GM19372 (cell line): ENCODE measurements at regions not wholly inside any gene's neighbourhood (a gene's known extent, or its start where the extent isn't known, plus 50 kb on each side); places are given as distances from the start of the nearest gene placed in this dataset.
"Not testable (repeated sequence)": the region's sequence is repeated elsewhere in the genome, so short reads cannot be mapped to it uniquely, and the experiment has no call there.

Experiments
- ATAC-seq: cut with Tn5 transposase; IDR thresholded peaks from one replicate; pipeline ENCODE4 v1.9.1; 2021; ENCODE audit warnings: mild to moderate bottlenecking, low read depth, moderate library complexity; ENCODE audit not compliant: unreplicated experiment

DNA sequence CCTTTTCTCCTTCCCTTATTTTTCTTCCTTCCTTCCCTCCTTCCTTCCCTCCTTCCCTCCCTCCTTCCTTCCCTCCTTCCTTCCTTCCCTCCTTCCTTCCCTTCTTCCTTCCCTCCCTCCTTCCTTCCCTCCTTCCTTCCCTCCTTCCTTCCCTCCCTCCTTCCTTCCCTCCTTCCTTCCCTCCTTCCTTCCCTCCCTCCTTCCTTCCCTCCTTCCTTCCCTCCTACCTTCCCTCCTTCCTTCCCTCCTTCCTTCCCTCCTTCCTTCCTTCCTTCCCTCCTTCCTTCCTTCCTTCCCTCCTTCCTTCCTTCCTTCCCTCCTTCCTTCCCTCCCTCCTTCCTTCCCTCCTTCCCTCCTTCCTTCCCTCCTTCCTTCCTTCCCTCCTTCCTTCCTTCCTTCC is 459.6 kb downstream of the CDH11 start:
- not testable (repeated sequence) for ATAC-seq

DNA sequence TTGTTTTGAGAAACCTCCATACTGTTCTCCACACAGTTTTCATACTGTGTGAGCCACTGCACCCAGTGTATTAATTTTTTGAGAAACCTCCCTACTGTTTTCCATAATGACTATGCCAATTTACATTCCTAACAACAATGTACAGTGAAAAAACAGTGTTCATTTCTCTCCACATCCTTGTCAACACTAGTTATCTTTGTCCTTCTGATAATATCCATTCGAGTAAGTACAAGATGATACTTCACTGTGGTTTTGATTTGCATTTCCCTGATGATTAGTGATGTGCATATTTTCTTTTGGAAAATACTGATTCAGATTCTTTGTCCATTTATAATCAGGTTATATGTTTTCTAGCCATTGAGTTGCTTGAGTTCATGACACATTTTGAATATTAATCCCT is 462.0 kb downstream of the CDH11 start:
- no peak for ATAC-seq

DNA sequence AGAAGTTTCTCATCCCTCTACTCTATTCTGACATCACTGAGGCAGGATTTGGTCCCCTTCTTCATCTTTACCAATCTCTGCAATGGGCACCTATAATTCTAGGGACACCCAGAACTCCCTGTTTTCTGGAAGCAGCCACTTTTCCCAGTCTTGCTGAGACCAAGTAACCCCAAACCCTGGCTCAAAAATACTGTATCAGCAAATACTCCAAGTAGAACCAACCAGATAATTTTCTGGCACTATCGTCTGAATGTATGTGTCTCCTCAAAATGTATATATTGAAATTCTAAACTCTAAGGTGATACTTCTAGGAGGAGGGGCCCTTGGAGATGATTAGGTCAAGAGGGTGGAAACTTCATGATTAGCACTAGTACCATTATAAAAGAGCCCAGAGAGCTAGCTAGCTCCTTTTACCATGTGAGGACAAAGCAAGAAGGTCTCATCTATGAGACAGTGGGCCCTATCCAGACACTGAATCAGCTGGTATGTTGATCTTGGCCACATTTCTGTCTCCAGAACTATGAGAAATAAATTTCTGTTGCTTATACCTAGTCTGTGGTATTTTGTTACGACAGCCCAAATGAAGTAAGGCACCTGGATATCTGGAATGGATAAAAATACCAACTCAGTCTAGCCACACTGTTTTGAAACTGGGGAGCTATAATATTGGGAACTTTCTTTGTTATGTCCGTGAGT is 464.4 kb downstream of the CDH11 start:
- no peak for ATAC-seq

DNA sequence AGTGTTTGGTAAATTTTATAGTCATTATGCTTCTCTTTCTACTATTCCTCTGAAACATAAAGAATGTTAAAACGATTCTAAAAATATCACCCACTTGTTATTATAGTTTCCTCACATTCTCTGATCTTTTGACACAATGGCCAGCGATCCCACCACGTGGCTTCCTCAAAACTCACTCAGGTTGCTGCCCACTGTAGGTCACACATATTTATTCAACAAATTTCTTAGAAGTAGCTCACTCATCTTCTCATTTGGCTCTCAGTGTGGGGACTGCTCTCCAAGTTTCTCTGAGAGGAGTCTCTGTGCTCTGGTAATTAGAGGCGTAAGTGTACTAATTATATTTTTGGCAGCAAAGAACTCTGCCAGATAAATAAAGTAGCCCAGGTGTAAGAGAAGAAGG is 465.4 kb downstream of the CDH11 start:
- ATAC-seq = no peak

DNA sequence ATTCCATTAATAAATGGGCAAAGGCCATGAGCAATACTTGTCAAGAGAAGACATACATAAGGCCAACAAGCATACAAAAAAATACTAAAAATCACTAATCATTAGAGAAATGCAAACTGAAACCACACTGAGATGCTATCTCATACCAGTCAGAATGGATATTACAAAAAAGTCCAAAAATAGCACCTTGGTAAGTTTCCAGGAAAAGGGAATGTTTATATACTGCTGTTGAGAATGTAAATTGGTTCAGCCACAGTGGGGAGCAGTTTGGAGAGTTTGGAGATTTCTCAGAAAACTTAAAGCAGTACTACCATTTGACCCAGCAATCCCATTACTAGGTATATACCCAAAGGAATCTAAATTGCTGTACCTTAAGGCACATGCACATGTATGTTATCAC is 467.7 kb downstream of the CDH11 start:
- no peak for ATAC-seq

DNA sequence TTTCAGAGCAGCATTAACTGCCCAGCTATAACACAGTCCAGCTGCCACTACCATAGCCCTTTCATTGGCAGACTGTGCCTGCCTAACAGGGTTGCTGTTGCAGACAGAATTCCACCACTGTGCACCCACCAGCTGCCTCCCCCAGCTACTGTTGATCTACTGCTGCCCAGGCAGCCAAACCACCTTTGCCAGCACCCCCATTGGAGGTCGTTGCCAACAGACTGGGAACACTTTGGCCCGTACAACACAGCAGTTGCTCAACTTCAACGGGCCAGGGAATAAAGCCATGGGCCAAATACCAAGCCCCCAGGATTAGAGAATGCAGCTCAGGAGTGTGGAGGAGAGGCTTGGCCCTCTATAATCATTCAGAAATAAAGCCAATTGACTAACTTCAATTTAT is 473.6 kb downstream of the CDH11 start:
- no peak for ATAC-seq

DNA sequence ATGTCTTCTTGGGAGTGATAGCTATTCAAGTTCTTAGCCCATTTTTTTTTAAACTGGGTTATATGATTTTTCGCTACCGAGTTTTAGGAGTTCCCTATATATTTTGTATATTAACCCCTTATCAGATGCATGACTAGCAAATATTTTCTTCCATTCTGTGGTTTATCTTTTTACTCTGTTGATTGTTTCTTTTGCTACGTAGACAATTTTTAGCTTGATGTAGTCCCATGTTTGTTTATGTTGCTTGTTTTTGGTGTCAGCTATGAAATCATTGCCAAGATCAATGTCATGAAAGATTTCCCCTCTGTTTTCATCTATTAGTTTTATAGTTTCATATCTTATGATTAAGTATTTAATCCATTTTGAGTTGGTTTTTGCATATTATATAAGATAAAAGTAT is 480.5 kb downstream of the CDH11 start:
- ATAC-seq = no peak

DNA sequence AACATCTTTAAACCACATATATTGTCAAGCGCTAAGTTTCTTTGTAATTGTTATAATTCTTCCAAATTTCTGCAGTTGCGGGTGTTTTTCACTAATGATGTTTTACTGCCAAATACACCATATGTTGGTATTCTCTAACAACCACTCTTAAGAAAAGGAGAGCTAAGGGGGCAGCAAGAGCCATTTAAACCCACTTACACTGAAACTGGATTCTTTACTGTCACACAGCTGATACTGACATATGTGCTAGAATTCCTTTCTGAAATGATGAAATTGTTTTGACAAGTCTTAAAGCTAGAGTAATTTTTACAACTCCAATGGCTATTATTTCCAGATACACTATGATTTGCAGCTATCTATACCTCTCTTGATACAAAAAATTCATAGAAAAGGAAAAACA is 483.1 kb downstream of the CDH11 start:
- no peak for ATAC-seq

DNA sequence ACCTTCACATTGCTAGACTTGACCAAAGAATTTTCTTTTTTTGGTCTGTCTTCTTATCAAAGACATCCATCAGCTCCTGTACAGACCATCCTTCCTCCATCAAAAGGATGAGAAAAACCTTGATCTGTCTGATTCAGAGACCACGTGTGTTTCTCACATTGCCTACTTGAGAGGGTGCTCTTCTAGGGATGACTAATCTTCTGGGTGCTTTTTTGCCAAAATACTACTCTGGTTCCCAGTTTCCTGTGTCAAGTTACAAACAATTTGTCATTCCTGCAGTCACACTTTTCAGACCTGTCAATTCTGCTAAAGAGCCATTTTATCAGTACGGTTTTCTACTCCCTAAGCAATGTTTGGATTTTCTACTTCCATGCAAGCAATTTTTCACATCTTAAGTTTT is 492.2 kb downstream of the CDH11 start:
- no peak for ATAC-seq

DNA sequence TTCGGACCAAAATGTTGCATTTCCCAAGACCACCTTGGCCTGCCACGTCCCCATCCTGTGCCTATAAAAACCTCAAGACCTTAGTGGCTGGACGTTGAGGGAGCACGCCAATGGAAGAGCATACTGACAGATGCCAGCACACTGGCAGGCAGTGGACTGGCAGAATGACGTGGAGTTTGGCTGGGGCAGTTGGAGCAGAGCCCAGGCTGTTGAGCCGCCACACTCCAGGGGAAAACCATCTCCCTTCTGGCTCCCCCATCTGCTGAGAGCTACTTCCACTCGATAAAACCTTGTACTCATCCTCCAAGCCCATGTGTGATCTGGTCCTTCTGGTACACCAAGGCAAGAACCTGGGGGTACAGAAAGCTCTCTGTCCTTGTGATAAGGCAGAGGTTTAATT is 494.1 kb downstream of the CDH11 start:
- ATAC-seq = no peak

DNA sequence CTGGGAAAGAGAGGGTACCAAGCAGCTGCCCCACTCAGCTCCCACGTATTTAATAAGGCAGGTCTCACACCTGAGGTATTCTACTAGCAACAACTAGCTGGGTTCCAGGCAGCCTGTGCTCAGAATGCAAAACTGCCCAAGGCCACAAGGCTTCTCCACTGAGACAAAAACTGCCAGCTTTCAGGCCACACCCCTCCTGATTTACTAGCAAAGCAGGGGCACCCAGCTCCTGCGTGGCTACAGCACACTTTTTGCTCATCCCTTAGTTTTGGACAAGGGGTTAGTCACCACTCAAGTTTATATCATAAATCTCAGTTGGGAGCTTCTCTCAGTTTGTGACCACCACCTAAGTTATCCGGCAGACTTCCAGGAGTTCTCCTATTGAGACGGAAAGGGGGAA is 494.6 kb downstream of the CDH11 start:
- ATAC-seq = no peak

DNA sequence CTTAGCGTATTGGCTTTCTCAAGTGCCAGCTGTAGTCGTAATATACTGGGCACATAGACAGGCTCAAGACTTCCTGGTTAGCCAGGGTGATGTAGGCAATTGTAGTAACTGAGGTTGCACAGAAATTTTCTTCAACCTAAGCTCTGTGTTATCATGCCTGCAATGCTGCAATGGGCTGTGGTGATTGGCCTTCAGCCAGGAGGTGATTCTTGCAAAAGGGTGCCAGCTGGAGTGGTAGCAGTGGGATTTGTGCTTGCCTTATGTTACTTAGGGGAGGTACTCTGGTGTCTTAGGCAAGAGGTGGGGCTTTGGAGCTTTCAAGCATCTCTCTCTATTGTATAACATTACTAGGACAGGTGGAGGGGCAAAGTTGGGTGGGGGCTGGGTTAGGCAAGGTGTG is 495.1 kb downstream of the CDH11 start:
- no peak for ATAC-seq

DNA sequence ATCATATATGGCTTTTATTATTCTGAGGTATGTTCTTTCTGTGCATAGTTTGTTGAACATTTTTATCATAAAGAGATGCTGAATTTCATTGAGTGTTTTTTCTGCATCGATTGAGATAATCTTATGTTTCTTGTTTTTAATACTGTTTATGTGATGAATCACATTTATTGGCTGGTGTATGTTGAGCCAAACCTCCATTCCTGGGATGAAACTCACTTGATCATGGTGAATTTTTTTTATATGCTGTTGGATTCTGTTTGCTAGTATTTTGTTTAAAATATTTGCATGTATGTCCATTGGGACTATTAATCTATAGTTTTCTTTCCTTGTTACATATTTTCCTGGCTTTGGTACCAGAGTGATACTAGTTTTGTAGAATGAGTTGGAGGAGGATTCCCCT is 500.2 kb downstream of the CDH11 start:
- no peak for ATAC-seq

DNA sequence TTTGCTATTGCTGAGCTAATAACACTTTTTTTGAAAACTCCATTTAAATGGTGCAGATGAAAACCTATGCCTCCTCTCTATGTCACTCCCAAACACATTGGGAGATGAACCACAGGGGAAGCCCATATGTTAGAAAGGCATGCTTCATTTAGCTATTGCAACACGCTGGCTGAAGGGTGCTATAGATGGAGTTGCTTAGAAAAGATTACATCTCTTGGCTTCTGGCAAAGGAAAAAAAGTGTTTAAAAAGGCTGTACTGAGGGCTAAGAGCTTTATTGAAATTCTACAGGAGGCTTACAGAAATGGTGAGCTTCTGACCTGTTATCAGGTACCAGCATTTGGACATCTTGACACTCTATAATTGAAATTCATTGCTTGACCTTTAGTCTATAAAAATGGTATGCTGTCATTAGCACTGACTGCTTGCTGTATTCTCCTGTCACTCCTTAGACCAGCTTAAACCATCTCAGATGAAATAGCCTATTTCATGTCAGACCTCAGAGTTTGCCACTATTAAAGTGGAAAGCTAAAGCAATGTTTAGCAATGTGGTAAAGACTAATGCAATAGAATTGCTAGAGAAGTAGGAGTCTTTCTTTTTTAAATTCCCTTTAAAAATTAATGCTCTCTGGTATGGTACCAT is 503.9 kb downstream of the CDH11 start:
- ATAC-seq = no peak

DNA sequence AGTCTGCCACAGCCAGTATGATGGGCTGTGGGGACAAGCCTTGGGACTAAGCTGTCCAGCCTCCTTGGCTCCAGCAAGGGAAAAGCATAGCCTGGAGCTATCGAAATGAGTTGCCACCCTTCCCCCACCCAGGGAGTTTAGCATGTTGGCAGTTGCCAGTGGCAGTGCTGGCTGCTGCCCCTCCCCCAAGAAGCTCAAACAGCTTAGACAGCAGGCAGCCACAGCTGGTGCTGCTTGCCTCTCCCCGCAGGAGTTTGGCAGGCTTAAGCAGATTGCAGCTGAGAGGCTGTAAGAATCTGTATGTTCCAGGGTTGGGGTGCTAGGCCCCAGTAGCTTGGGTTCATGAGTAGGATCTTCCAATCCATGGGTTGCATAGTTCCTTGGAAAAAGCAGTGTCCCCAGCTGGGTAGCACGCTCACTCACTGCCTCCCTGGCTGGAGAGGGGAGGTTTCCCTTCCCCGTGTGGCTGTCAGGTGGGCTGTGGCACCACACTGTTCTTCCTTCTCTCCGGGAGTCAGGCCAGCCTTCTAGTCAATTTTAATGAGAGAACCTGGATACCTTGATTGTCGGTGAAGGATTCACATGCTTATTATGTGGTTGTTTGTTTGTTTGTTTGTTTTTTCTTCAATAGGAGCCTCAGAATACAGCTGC is 506.1 kb downstream of the CDH11 start:
- ATAC-seq = no peak

DNA sequence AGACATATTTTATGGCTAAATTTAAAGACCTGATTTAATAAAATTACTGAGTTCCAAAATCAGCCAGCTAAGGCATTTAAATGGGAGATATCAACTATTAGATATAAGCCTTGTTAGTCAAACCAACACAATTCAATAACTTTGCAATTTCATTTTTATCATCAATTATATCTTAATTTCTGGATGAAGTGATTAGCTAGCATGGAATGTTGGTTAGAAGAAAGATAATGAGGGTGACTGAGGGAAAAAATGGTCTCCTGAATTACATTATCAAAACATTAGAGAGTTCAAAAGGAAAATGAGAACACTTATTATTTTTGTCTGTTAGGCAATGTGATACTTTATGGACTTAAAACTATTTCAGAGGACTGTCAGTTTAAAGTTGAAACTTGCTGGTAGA is 525.7 kb downstream of the CDH11 start:
- no peak for ATAC-seq

DNA sequence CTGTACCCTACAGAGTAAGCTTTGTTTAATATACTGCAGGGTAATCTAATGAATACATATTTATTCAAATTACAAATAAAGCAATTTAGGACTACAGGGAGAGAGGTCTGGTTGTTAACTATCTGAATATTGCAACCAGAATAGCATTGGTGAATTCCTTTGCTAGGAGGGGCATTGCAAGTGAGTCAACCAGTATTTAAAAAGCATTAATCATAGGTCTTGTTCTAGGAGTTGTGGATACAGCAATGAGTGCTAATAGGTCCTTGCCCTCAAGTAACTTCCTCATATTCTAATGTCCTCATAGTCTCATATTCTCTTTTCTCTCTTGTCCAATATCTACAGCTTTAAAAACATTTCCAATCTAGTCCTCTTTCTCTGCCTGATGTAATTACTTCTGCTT is 531.4 kb downstream of the CDH11 start:
- ATAC-seq = no peak

DNA sequence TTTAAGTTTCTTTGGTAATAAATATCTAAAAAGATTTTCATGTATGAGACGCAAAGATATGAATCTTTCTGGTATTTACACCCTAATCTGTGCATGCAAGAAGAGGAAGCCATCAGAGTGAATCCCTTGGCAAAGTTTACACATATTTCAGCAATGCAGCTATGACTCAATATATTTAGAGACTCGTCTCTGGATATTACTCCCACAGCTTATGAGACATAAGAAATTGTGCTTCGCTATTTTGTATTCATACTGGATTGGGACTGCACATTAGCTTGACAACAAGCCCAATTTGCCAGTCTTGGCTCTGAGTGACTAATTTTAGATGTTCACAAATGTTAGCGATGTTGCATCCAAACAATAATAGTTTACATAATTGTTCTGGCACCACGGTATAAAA is 532.0 kb downstream of the CDH11 start:
- no peak for ATAC-seq

DNA sequence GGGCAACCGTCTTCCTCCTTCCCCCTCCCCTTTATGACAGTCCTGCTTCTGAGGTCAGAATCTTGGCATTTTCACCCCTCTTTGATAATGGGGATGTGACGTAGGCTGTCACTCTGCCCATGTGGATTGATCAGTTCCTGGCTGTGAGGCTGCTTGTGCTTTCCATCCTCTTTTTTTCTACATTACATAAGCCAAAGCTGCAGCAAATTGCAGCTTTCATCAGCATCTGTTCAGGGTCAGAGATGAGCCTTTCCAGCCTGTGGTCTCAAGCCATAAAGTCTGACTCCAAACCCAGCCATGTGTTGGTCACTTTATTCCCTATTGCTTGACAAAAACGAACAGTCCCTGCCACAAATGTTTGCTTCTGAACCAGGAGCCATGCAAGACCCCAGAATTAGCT is 535.1 kb downstream of the CDH11 start:
- ATAC-seq = no peak

DNA sequence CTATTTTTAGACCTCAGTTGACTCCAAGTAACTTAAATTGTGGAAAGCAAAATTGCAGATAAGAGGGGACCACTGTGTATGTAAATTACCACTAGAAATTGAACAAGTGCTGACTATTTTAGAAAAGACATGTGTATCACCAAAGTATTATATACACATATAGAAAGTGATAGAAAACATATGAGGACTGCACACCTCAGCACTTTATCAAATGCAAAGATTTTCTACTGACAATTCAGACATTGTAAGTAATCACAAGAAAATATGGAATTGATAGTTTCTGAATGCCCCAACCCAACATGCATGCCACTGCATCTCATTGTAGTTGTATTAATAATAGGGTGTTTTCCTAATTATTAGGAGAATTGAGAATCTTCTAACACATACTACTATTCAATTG is 536.5 kb downstream of the CDH11 start:
- no peak for ATAC-seq

DNA sequence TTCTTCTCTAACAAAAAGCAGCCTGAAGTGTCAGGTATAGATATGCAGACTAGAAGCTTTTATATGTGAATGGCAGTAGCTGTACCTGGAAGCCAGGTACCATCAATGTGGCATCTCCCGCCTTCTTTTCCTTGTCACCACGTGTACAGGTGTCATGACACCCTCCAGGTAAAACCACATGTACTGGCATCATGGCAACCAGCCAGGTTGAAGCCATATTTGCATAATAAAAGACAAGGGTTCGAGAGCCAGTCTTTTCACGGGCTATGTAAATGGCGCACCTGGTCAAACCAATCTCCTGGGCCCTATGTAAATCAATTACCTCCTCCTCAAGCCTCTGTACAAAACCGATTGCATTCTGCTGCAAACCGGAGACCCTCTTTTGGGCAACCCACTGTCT is 541.3 kb downstream of the CDH11 start:
- ATAC-seq = no peak

DNA sequence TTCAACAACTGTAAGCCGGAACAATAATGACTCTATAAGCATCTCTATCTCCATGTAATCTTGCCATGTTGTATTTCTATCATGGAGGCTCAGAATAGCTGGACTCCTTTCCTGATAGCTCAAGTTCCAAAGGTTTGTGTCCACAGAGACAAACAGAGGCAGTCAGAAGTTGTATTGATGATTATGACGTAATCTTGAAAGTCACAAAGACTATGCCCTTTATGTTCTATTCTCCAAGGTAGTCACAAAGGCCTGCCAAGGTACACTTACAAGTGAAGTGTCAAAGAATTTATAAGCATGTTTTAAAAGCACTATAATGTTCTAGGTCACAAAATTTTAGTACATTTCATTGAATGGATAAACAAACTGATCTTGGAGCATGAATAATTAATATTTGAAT is 542.2 kb downstream of the CDH11 start:
- no peak for ATAC-seq
